Mesendoderm (in vitro differentiated cells): ENCODE measurements at regions not wholly inside any gene's neighbourhood (a gene's known extent, or its start where the extent isn't known, plus 50 kb on each side); places are given as distances from the start of the nearest gene placed in this dataset.
"Not testable (repeated sequence)": the region's sequence is repeated elsewhere in the genome, so short reads cannot be mapped to it uniquely, and the experiment has no call there.

ENCODE experiments used
- DNase-seq: peaks from one replicate; pipeline ENCODE4 v3.0.0; 2013
- H2AK5ac ChIP-seq: 2 replicates; pipeline ENCODE4 v1.6.1; 2013; ENCODE audit warnings: low read length, inconsistent platforms
- H2BK120ac ChIP-seq: 2 replicates; pipeline ENCODE4 v1.6.1; 2013; ENCODE audit warnings: low read depth, mild to moderate bottlenecking, low read length, moderate library complexity, mixed read lengths
- H2BK15ac ChIP-seq: replicated peaks from 2 replicates; pipeline ENCODE4 v1.6.1; 2013; ENCODE audit warnings: low read depth, mild to moderate bottlenecking, moderate library complexity
- H2BK5ac ChIP-seq: 2 replicates; pipeline ENCODE4 v1.6.1; 2013; ENCODE audit warnings: low read length, inconsistent platforms
- H3K18ac ChIP-seq: 2 replicates; pipeline ENCODE4 v1.6.1; 2013; ENCODE audit warnings: mild to moderate bottlenecking, low read length, mixed read lengths
- H3K23ac ChIP-seq: one replicate; pipeline ENCODE4 v1.6.1; 2013; ENCODE audit warnings: low read length
- H3K27ac ChIP-seq: 2 replicates; pipeline ENCODE4 v1.5.1; 2013; ENCODE audit warnings: low read depth, mild to moderate bottlenecking, inconsistent platforms, low read length, moderate library complexity
- H3K27me3 ChIP-seq: 2 replicates; pipeline ENCODE4 v1.6.1; 2013; ENCODE audit warnings: low read length, control low read depth, mild to moderate bottlenecking, inconsistent platforms; ENCODE audit not compliant: insufficient read depth, poor library complexity
- H3K36me3 ChIP-seq: 2 replicates; pipeline ENCODE4 v1.6.1; 2013; ENCODE audit warnings: low read length, inconsistent platforms; ENCODE audit not compliant: control insufficient read depth, insufficient read depth
- H3K4ac ChIP-seq: one replicate; pipeline ENCODE4 v1.6.1; 2013; ENCODE audit warnings: low read depth, mild to moderate bottlenecking, low read length, moderate library complexity
- H3K4me1 ChIP-seq: 2 replicates; pipeline ENCODE4 v1.6.1; 2013; ENCODE audit warnings: low read depth, low read length, inconsistent platforms; ENCODE audit not compliant: control insufficient read depth
- H3K4me2 ChIP-seq: 2 replicates; pipeline ENCODE4 v1.6.1; 2013; ENCODE audit warnings: low read length
- H3K4me3 ChIP-seq: 2 replicates; pipeline ENCODE4 v1.5.1; 2013; ENCODE audit warnings: mild to moderate bottlenecking, low read length
- H3K56ac ChIP-seq: one replicate; pipeline ENCODE4 v1.6.1; 2013; ENCODE audit warnings: low read length
- H3K79me1 ChIP-seq: 2 replicates; pipeline ENCODE4 v1.6.1; 2013; ENCODE audit warnings: low read length, inconsistent platforms
- H3K79me2 ChIP-seq: 2 replicates; pipeline ENCODE4 v1.6.1; 2013; ENCODE audit warnings: mild to moderate bottlenecking, low read length; ENCODE audit not compliant: control insufficient read depth, insufficient read depth
- H3K9ac ChIP-seq: 2 replicates; pipeline ENCODE4 v1.6.1; 2013; ENCODE audit warnings: low read length, inconsistent platforms
- H4K5ac ChIP-seq: one replicate; pipeline ENCODE4 v1.6.1; 2013; ENCODE audit warnings: low read length
- H4K8ac ChIP-seq: one replicate; pipeline ENCODE4 v1.6.1; 2013; ENCODE audit warnings: low read depth, mild to moderate bottlenecking, control low read depth, low read length, moderate library complexity
- WGBS: extraction: QIAGEN DNeasy Blood & Tissue Kit; methylation state at CpG from one replicate; pipeline ENCODE4 v1.1.7; 2013; ENCODE audit warnings: low lambda C conversion rate, missing lambda C conversion rate; ENCODE audit not compliant: insufficient coverage; ENCODE audit errors: extremely low coverage; 5-methylcytosine and 5-hydroxymethylcytosine counted together

- H2BK5ac ChIP-seq: no peak overlapping the region
- peak overlapping the region; percentile 21 for H3K4ac ChIP-seq
- no peak overlapping the region for H3K4me2 ChIP-seq
- H3K23ac ChIP-seq: no peak overlapping the region
- no peak overlapping the region for H3K56ac ChIP-seq
- H3K18ac ChIP-seq: no peak overlapping the region
- no peak overlapping the region for H2AK5ac ChIP-seq
- no peak for DNase-seq
- no peak overlapping the region for H3K27ac ChIP-seq
- H4K8ac ChIP-seq: no peak overlapping the region
- H3K9ac ChIP-seq: no peak overlapping the region
- no peak overlapping the region for H3K4me3 ChIP-seq
- no peaks in the 10 kb centered on the region for H3K79me1 ChIP-seq
- no peaks in the 10 kb centered on the region for H3K36me3 ChIP-seq
- H4K5ac ChIP-seq: no peak overlapping the region
- no peaks in the 10 kb centered on the region for H3K27me3 ChIP-seq
- peaks cover 3% of the 10 kb centered on the region for H3K4me1 ChIP-seq
- H2BK120ac ChIP-seq: no peak overlapping the region
- H2BK15ac ChIP-seq: no peak overlapping the region
- no CpG with 5 or more reads among the region's 1 CpG for WGBS
- H3K79me2 ChIP-seq: no peaks in the 10 kb centered on the region
Measured at GRCh38 chr1:182317611-182318161, 73.9 kb downstream of the GLUL start.

- H2BK120ac ChIP-seq, H3K27ac ChIP-seq, H3K56ac ChIP-seq, H3K23ac ChIP-seq, DNase-seq, H3K79me1 ChIP-seq, H4K5ac ChIP-seq, H2AK5ac ChIP-seq, H2BK5ac ChIP-seq, H3K79me2 ChIP-seq, H2BK15ac ChIP-seq, H3K9ac ChIP-seq, H3K4ac ChIP-seq, H3K4me3 ChIP-seq, H3K27me3 ChIP-seq, H3K4me2 ChIP-seq, H4K8ac ChIP-seq, H3K36me3 ChIP-seq, H3K4me1 ChIP-seq, H3K18ac ChIP-seq: not testable (repeated sequence)
- WGBS: no CpG with 5 or more reads among the region's 3 CpGs
Measured at GRCh38 chr1:182316454-182316853, 75.1 kb downstream of the GLUL start.

GRCh38 chr1:182315167-182315556, 76.4 kb downstream of the GLUL start:
- peak overlapping the region; percentile 68 for H3K27ac ChIP-seq
- H3K27me3 ChIP-seq: no peaks in the 10 kb centered on the region

GRCh38 chr1:182309631-182310351, 81.8 kb downstream of the GLUL start:
- Histone ChIP-seq H2BK5ac (peak overlapping the region; percentile 84), H2BK120ac (no peak overlapping the region), H3K4me1 (peaks cover 5% of the 10 kb centered on the region), H4K5ac (no peak overlapping the region), H3K79me1 (no peaks in the 10 kb centered on the region), H2AK5ac (no peak overlapping the region), H3K4me3 (no peak overlapping the region), H3K4ac (no peak overlapping the region), H3K9ac (peak overlapping the region; percentile 46), H3K27ac (peak overlapping the region; percentile 68), H3K23ac (no peak overlapping the region), H3K36me3 (no peaks in the 10 kb centered on the region), H2BK15ac (no peak overlapping the region), H3K56ac (peak overlapping the region; percentile 87), H3K27me3 (no peaks in the 10 kb centered on the region), H3K18ac (no peak overlapping the region), H3K4me2 (no peak overlapping the region), H3K79me2 (no peaks in the 10 kb centered on the region), H4K8ac (no peak overlapping the region)
- peak; percentile 97 for DNase-seq
- no CpG with 5 or more reads among the region's 10 CpGs for whole genome bisulfite sequencing

More at GRCh38 chr1:182315167-182315556, 76.4 kb downstream of the GLUL start:
- peak; percentile 80 for DNase-seq
- Histone ChIP-seq H3K4me2 (no peak overlapping the region), H2BK15ac (peak overlapping the region; percentile 60), H4K8ac (no peak overlapping the region), H3K79me1 (no peaks in the 10 kb centered on the region), H3K4me3 (no peak overlapping the region), H3K56ac (peak overlapping the region; percentile 34), H3K23ac (no peak overlapping the region), H3K36me3 (no peaks in the 10 kb centered on the region), H3K79me2 (no peaks in the 10 kb centered on the region), H3K18ac (peak overlapping the region; percentile 77), H2BK5ac (peak overlapping the region; percentile 73), H2BK120ac (peak overlapping the region; percentile 98), H3K4me1 (peaks cover 5% of the 10 kb centered on the region), H3K4ac (peak overlapping the region; percentile 49), H4K5ac (no peak overlapping the region), H3K9ac (no peak overlapping the region), H2AK5ac (no peak overlapping the region)
- WGBS: no CpG with 5 or more reads among the region's 5 CpGs

- H3K27me3 ChIP-seq: no peaks in the 10 kb centered on the region
- H2BK5ac ChIP-seq: no peak overlapping the region
- H2BK120ac ChIP-seq: peak overlapping the region; percentile 61
- H2AK5ac ChIP-seq: no peak overlapping the region
- no peak overlapping the region for H3K27ac ChIP-seq
- H3K4me3 ChIP-seq: no peak overlapping the region
- peaks cover 5% of the 10 kb centered on the region for H3K4me1 ChIP-seq
- H3K9ac ChIP-seq: no peak overlapping the region
- H3K56ac ChIP-seq: no peak overlapping the region
- no peaks in the 10 kb centered on the region for H3K79me2 ChIP-seq
- H2BK15ac ChIP-seq: no peak overlapping the region
- DNase-seq: no peak
- no peak overlapping the region for H4K5ac ChIP-seq
- no peak overlapping the region for H4K8ac ChIP-seq
- no peaks in the 10 kb centered on the region for H3K36me3 ChIP-seq
- peak overlapping the region; percentile 94 for H3K18ac ChIP-seq
- no peaks in the 10 kb centered on the region for H3K79me1 ChIP-seq
- H3K4me2 ChIP-seq: no peak overlapping the region
- H3K23ac ChIP-seq: no peak overlapping the region
- no peak overlapping the region for H3K4ac ChIP-seq
Measured at GRCh38 chr1:182308826-182309225, 82.8 kb downstream of the GLUL start.

GRCh38 chr1:182307486-182307885, 84.1 kb downstream of the GLUL start:
- no CpG with 5 or more reads among the region's 8 CpGs for WGBS
- H3K36me3 ChIP-seq: not testable (repeated sequence)

More at GRCh38 chr1:182307486-182307885, 84.1 kb downstream of the GLUL start:
- H3K4me2 ChIP-seq, H3K9ac ChIP-seq, H2BK5ac ChIP-seq, H3K4ac ChIP-seq, H3K27ac ChIP-seq, H4K8ac ChIP-seq, H3K79me1 ChIP-seq, H2AK5ac ChIP-seq, H3K18ac ChIP-seq, H4K5ac ChIP-seq, H3K56ac ChIP-seq, H2BK120ac ChIP-seq, H3K4me3 ChIP-seq, DNase-seq, H3K23ac ChIP-seq, H3K79me2 ChIP-seq, H2BK15ac ChIP-seq, H3K4me1 ChIP-seq, H3K27me3 ChIP-seq: not testable (repeated sequence)
